Body of pancreas (tissue), 4 donors: ENCODE measurements at regions not wholly inside any gene's neighbourhood (a gene's known extent, or its start where the extent isn't known, plus 50 kb on each side); places are given as distances from the start of the nearest gene placed in this dataset.

Experiments used
- POLR2A ChIP-seq, 3 donors: fragments of 450-650 bp; IDR thresholded peaks; one replicate each; pipeline ENCODE4 v1.6.1; 2016; ENCODE audit warnings: antibody characterized with exemption in 3 of 3, mild to moderate bottlenecking in 2 of 3
- TF ChIP-seq, protein P1 (sequence below), 7 experiments: fragments of 450-650 bp in 4 of 7; fragments of 200-600 bp in 3 of 7; sonication (generic) in 3 of 7; IDR thresholded peaks; one replicate each; pipeline ENCODE4 v1.5.1; 2016 to 2019; ENCODE audit warnings: antibody characterized with exemption in 7 of 7

GRCh38 chr6:66307490-66307889 lies 600.5 kb upstream of the EYS start:
- no peak for TF ChIP-seq POLR2A (IDR thresholded peaks at IDR 0.05)
- TF ChIP-seq, protein P1, sequence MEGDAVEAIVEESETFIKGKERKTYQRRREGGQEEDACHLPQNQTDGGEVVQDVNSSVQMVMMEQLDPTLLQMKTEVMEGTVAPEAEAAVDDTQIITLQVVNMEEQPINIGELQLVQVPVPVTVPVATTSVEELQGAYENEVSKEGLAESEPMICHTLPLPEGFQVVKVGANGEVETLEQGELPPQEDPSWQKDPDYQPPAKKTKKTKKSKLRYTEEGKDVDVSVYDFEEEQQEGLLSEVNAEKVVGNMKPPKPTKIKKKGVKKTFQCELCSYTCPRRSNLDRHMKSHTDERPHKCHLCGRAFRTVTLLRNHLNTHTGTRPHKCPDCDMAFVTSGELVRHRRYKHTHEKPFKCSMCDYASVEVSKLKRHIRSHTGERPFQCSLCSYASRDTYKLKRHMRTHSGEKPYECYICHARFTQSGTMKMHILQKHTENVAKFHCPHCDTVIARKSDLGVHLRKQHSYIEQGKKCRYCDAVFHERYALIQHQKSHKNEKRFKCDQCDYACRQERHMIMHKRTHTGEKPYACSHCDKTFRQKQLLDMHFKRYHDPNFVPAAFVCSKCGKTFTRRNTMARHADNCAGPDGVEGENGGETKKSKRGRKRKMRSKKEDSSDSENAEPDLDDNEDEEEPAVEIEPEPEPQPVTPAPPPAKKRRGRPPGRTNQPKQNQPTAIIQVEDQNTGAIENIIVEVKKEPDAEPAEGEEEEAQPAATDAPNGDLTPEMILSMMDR (IDR thresholded peaks at IDR 0.05), result no peak
